SK-N-SH treated with all-trans-retinoic acid at 6 μM for 48 hours (cell line): ENCODE measurements at regions not wholly inside any gene's neighbourhood (a gene's known extent, or its start where the extent isn't known, plus 50 kb on each side); places are given as distances from the start of the nearest gene placed in this dataset.

ENCODE experiments used
- ATAC-seq: fragments of 200-7000 bp; cut with Tn5 transposase; 3 replicates; pipeline ENCODE4 v1.9.1; 2020; ENCODE audit warnings: mild to moderate bottlenecking, moderate library complexity
- ARNTL ChIP-seq: fragments of 450-650 bp; formaldehyde crosslinking; IDR thresholded peaks from 2 replicates; pipeline ENCODE4 v1.5.0; 2020; ENCODE audit warnings: low read depth, mild to moderate bottlenecking, moderate library complexity, borderline replicate concordance
- BACH2 ChIP-seq: fragments of 250-450 bp; sonication (Bioruptor Pico); IDR thresholded peaks from 2 replicates; pipeline ENCODE4 v1.9.0; 2021; ENCODE audit warnings: mild to moderate bottlenecking, borderline replicate concordance
- CREB5 ChIP-seq: fragments of 250-450 bp; sonication (Bioruptor Pico); IDR thresholded peaks from 2 replicates; pipeline ENCODE4 v1.5.1; 2020; ENCODE audit warnings: low read depth, mild to moderate bottlenecking, moderate library complexity
- CSDC2 ChIP-seq: fragments of 250-450 bp; sonication (Bioruptor Pico); IDR thresholded peaks from 2 replicates; pipeline ENCODE4 v1.5.0; 2020; ENCODE audit warnings: mild to moderate bottlenecking, moderate library complexity
- ESRRG ChIP-seq: fragments of 250-450 bp; sonication (Bioruptor Pico); IDR thresholded peaks from 2 replicates; pipeline ENCODE4 v1.6.1; 2021; ENCODE audit warnings: mild to moderate bottlenecking
- GLIS3 ChIP-seq: fragments of 250-450 bp; sonication (Bioruptor Pico); IDR thresholded peaks from 2 replicates; pipeline ENCODE4 v1.5.0; 2020; ENCODE audit warnings: mild to moderate bottlenecking, moderate library complexity
- ISL1 ChIP-seq: fragments of 250-450 bp; sonication (Bioruptor Pico); IDR thresholded peaks from 2 replicates; pipeline ENCODE4 v2.1.2; 2022; ENCODE audit warnings: mild to moderate bottlenecking, moderate library complexity
- OSR1 ChIP-seq: fragments of 250-450 bp; sonication (Bioruptor Pico); IDR thresholded peaks from 2 replicates; pipeline ENCODE4 v1.8.0; 2022; ENCODE audit warnings: moderate library complexity, mild to moderate bottlenecking, inconsistent platforms
- PPARA ChIP-seq: fragments of 250-450 bp; sonication (Bioruptor Pico); IDR thresholded peaks from 2 replicates; pipeline ENCODE4 v1.5.0; 2020; ENCODE audit warnings: mild to moderate bottlenecking, borderline replicate concordance
- RARB ChIP-seq: fragments of 250-450 bp; sonication (Bioruptor Pico); IDR thresholded peaks from 2 replicates; pipeline ENCODE4 v1.8.0; 2021; ENCODE audit warnings: mild to moderate bottlenecking, moderate library complexity
- SNAI2 ChIP-seq: fragments of 250-450 bp; sonication (Bioruptor Pico); IDR thresholded peaks from 2 replicates; pipeline ENCODE4 v1.5.0; 2020; ENCODE audit warnings: mild to moderate bottlenecking, moderate library complexity
- TCF4 ChIP-seq: fragments of 250-450 bp; sonication (Bioruptor Pico); IDR thresholded peaks from 2 replicates; pipeline ENCODE4 v1.8.0; 2021; ENCODE audit warnings: mild to moderate bottlenecking, moderate library complexity, borderline replicate concordance
- TOX ChIP-seq: fragments of 250-450 bp; sonication (Bioruptor Pico); IDR thresholded peaks from 2 replicates; pipeline ENCODE4 v1.8.0; 2021; ENCODE audit warnings: mild to moderate bottlenecking, moderate library complexity, borderline replicate concordance
- TSHZ2 ChIP-seq: fragments of 250-450 bp; sonication (Bioruptor Pico); IDR thresholded peaks from 2 replicates; pipeline ENCODE4 v1.5.0; 2020; ENCODE audit warnings: mild to moderate bottlenecking, moderate library complexity
- ZC3H10 ChIP-seq: fragments of 250-450 bp; sonication (Bioruptor Pico); IDR thresholded peaks from 2 replicates; pipeline ENCODE4 v1.5.1; 2021; ENCODE audit warnings: mild to moderate bottlenecking, moderate library complexity
- ZFP3 ChIP-seq: fragments of 250-450 bp; sonication (Bioruptor Pico); IDR thresholded peaks from 2 replicates; pipeline ENCODE4 v1.5.0; 2020; ENCODE audit warnings: mild to moderate bottlenecking, moderate library complexity
- ZFP30 ChIP-seq: fragments of 450-650 bp; formaldehyde crosslinking; IDR thresholded peaks from 2 replicates; pipeline ENCODE4 v1.5.0; 2022; ENCODE audit warnings: mild to moderate bottlenecking, moderate library complexity
- ZNF565 ChIP-seq: fragments of 450-650 bp; formaldehyde crosslinking; conservative IDR thresholded peaks from 2 replicates; pipeline ENCODE4 v1.5.0; 2020; ENCODE audit warnings: low read depth, mild to moderate bottlenecking, moderate library complexity
- ZNF70 ChIP-seq: fragments of 450-650 bp; formaldehyde crosslinking; IDR thresholded peaks from 2 replicates; pipeline ENCODE4 v1.5.0; 2020; ENCODE audit warnings: mild to moderate bottlenecking, moderate library complexity
- ZNF8 ChIP-seq: fragments of 450-650 bp; formaldehyde crosslinking; IDR thresholded peaks from 2 replicates; pipeline ENCODE4 v1.5.0; 2020; ENCODE audit warnings: mild to moderate bottlenecking, moderate library complexity
- TF ChIP-seq, protein P1 (sequence below): fragments of 250-450 bp; sonication (Bioruptor Pico); IDR thresholded peaks from 2 replicates; pipeline ENCODE4 v1.5.1; 2021; ENCODE audit warnings: mild to moderate bottlenecking, moderate library complexity

GRCh38 chr15:38176155-38176554, 76.5 kb upstream of the SPRED1 start:
- peak; percentile 83 for ATAC-seq
- no peak for TF ChIP-seq BACH2 (CRISPR knock-in tag)
- no peak for TF ChIP-seq CSDC2 (CRISPR knock-in tag)
- TF ChIP-seq ZC3H10 (CRISPR knock-in tag) = no peak
- TF ChIP-seq ISL1 = no peak
- TF ChIP-seq SNAI2 (CRISPR knock-in tag) = no peak
- no peak for TF ChIP-seq TOX (CRISPR knock-in tag)
- TF ChIP-seq OSR1 (CRISPR knock-in tag) = no peak
- TF ChIP-seq PPARA (CRISPR knock-in tag) = no peak
- no peak for TF ChIP-seq ZNF70
- no peak for TF ChIP-seq ARNTL (CRISPR knock-in tag)
- no peak for TF ChIP-seq GLIS3 (CRISPR knock-in tag)
- TF ChIP-seq ZNF8 (CRISPR knock-in tag) = no peak
- TF ChIP-seq RARB = no peak
- no peak for TF ChIP-seq ESRRG
- TF ChIP-seq ZNF565 (CRISPR knock-in tag) = no peak
- TF ChIP-seq ZFP3 (CRISPR knock-in tag) = no peak
- TF ChIP-seq TSHZ2 (CRISPR knock-in tag) = no peak
- TF ChIP-seq, all 23 proteins: peak for 0

GRCh38 chr15:38176691-38177090, 75.9 kb upstream of the SPRED1 start:
- ATAC-seq = no peak
- TF ChIP-seq GLIS3 (CRISPR knock-in tag) = no peak
- TF ChIP-seq ISL1 = no peak
- TF ChIP-seq, protein P1, sequence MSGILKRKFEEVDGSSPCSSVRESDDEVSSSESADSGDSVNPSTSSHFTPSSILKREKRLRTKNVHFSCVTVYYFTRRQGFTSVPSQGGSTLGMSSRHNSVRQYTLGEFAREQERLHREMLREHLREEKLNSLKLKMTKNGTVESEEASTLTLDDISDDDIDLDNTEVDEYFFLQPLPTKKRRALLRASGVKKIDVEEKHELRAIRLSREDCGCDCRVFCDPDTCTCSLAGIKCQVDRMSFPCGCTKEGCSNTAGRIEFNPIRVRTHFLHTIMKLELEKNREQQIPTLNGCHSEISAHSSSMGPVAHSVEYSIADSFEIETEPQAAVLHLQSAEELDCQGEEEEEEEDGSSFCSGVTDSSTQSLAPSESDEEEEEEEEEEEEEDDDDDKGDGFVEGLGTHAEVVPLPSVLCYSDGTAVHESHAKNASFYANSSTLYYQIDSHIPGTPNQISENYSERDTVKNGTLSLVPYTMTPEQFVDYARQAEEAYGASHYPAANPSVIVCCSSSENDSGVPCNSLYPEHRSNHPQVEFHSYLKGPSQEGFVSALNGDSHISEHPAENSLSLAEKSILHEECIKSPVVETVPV (CRISPR knock-in tag) = no peak
- TF ChIP-seq TOX (CRISPR knock-in tag) = no peak
- no peak for TF ChIP-seq ARNTL (CRISPR knock-in tag)
- TF ChIP-seq TSHZ2 (CRISPR knock-in tag) = no peak
- TF ChIP-seq ZNF8 (CRISPR knock-in tag) = no peak
- TF ChIP-seq ZC3H10 (CRISPR knock-in tag) = no peak
- TF ChIP-seq ZFP30 (CRISPR knock-in tag) = no peak
- TF ChIP-seq RARB = no peak
- TF ChIP-seq CSDC2 (CRISPR knock-in tag) = no peak
- no peak for TF ChIP-seq ZNF70

GRCh38 chr15:38182900-38183299, 69.7 kb upstream of the SPRED1 start:
- no peak for ATAC-seq
- TF ChIP-seq, protein P1 (CRISPR knock-in tag) = no peak
- TF ChIP-seq CREB5 (CRISPR knock-in tag) = no peak
- no peak for TF ChIP-seq ZFP30 (CRISPR knock-in tag)
- TF ChIP-seq OSR1 (CRISPR knock-in tag) = no peak
- no peak for TF ChIP-seq CSDC2 (CRISPR knock-in tag)
- no peak for TF ChIP-seq ZNF8 (CRISPR knock-in tag)
- TF ChIP-seq TCF4 (CRISPR knock-in tag) = no peak
- TF ChIP-seq ESRRG = no peak
- TF ChIP-seq ZFP3 (CRISPR knock-in tag) = no peak
- no peak for TF ChIP-seq ZNF70
- no peak for TF ChIP-seq ZC3H10 (CRISPR knock-in tag)
